GM13976 (cell line): ENCODE measurements at regions not wholly inside any gene's neighbourhood (a gene's known extent, or its start where the extent isn't known, plus 50 kb on each side); places are given as distances from the start of the nearest gene placed in this dataset.
"Not testable (repeated sequence)": the region's sequence is repeated elsewhere in the genome, so short reads cannot be mapped to it uniquely, and the experiment has no call there.

Experiments
- DNase-seq: peaks from one replicate; pipeline ENCODE4 v3.0.0; 2012; ENCODE audit warnings: low spot score
- CTCF ChIP-seq: IDR thresholded peaks from 2 replicates; pipeline ENCODE4 v1.5.1; 2012; ENCODE audit warnings: borderline replicate concordance, mild to moderate bottlenecking; ENCODE audit not compliant: insufficient read depth; ENCODE audit errors: extremely low read depth, missing control alignments, control extremely low read depth
- in situ Hi-C: fragments of 300-500 bp; cut with MboI; formaldehyde crosslinking; loops from one replicate; pipeline ENCODE4 v1.12.0; 2022; ENCODE audit warnings: low sequenced_read_pairs, mixed read lengths, inconsistent platforms; ENCODE audit not compliant: unreplicated experiment

- in situ Hi-C loops = no loop called here
- no peak for DNase-seq
These were observed 53.4 kb upstream of the ABCD2 start for GRCh38 chr12:39672976-39673375.

GRCh38 chr12:39671898-39672875 lies 52.6 kb upstream of the ABCD2 start:
- in situ Hi-C loops = no loop called here
- TF ChIP-seq CTCF = no peak

More at GRCh38 chr12:39672976-39673375, 53.4 kb upstream of the ABCD2 start:
- no peak for TF ChIP-seq CTCF

GRCh38 chr12:39669539-39669938 lies 49.9 kb upstream of the ABCD2 start:
- DNase-seq, in situ Hi-C loops: not testable (repeated sequence)

More at GRCh38 chr12:39671898-39672875, 52.6 kb upstream of the ABCD2 start:
- DNase-seq = peak; percentile 11
